Endodermal cell (in vitro differentiated cells): ENCODE measurements at regions not wholly inside any gene's neighbourhood (a gene's known extent, or its start where the extent isn't known, plus 50 kb on each side); places are given as distances from the start of the nearest gene placed in this dataset.

Source experiments
- DNase-seq: peaks from one replicate; pipeline ENCODE4 v3.0.0-alpha.2; 2017
- H3K27ac ChIP-seq: 2 replicates; pipeline ENCODE4 v1.5.1; 2013; ENCODE audit warnings: mild to moderate bottlenecking, low read depth, low read length, moderate library complexity
- H3K27me3 ChIP-seq: 2 replicates; pipeline ENCODE4 v1.6.1; 2013; ENCODE audit warnings: mild to moderate bottlenecking, low read length, moderate library complexity; ENCODE audit not compliant: insufficient read depth, control insufficient read depth, poor library complexity, severe bottlenecking
- H3K36me3 ChIP-seq: 2 replicates; pipeline ENCODE4 v1.7.0; 2013; ENCODE audit warnings: mild to moderate bottlenecking, low read length, moderate library complexity; ENCODE audit not compliant: control insufficient read depth, insufficient read depth
- H3K4me1 ChIP-seq: one replicate; pipeline ENCODE4 v1.7.0; 2013; ENCODE audit warnings: low read length; ENCODE audit not compliant: control insufficient read depth, insufficient read depth
- H3K4me3 ChIP-seq: 2 replicates; pipeline ENCODE4 v1.5.1; 2013; ENCODE audit warnings: mild to moderate bottlenecking, low read length, moderate library complexity
- H3K9ac ChIP-seq: 2 replicates; pipeline ENCODE4 v1.6.1; 2013; ENCODE audit warnings: mild to moderate bottlenecking, low read length, moderate library complexity; ENCODE audit not compliant: poor library complexity, severe bottlenecking; ENCODE audit errors: extremely low read depth
- H3K9me3 ChIP-seq: 2 replicates; pipeline ENCODE4 v1.6.1; 2013; ENCODE audit warnings: mild to moderate bottlenecking, low read length, moderate library complexity; ENCODE audit not compliant: control insufficient read depth
- H3K27ac Mint-ChIP-seq: 2 replicates; pipeline ENCODE4 v1.8.0; 2020; ENCODE audit warnings: mixed read lengths
- H3K27me3 Mint-ChIP-seq: 2 replicates; pipeline ENCODE4 v1.8.0; 2021; ENCODE audit warnings: mild to moderate bottlenecking, mixed read lengths; ENCODE audit not compliant: insufficient read depth
- H3K36me3 Mint-ChIP-seq: 2 replicates; pipeline ENCODE4 v1.8.0; 2020; ENCODE audit warnings: low read depth, mixed read lengths
- H3K4me1 Mint-ChIP-seq: 2 replicates; pipeline ENCODE4 v1.8.0; 2020; ENCODE audit warnings: mixed read lengths
- H3K4me3 Mint-ChIP-seq: 2 replicates; pipeline ENCODE4 v1.8.0; 2020; ENCODE audit warnings: mild to moderate bottlenecking, moderate library complexity, mixed read lengths
- H3K9me3 Mint-ChIP-seq: 2 replicates; pipeline ENCODE4 v1.8.0; 2020; ENCODE audit warnings: mild to moderate bottlenecking, mixed read lengths
- WGBS, 2 experiments: methylation state at CpG; one replicate each; pipeline versions ENCODE4 v1.1.5 to v1.1.7; 2013; ENCODE audit warnings: missing lambda C conversion rate in 2 of 2, mixed read lengths in 1 of 2; ENCODE audit not compliant: insufficient coverage in 1 of 2, insufficient read length in 1 of 2; 5-methylcytosine and 5-hydroxymethylcytosine counted together
- TF ChIP-seq, protein P1 (sequence below): fragments of 200-600 bp; sonication (generic); conservative IDR thresholded peaks from 2 replicates; pipeline ENCODE4 v1.5.0; 2021; ENCODE audit warnings: antibody characterized with exemption, mild to moderate bottlenecking

DNA sequence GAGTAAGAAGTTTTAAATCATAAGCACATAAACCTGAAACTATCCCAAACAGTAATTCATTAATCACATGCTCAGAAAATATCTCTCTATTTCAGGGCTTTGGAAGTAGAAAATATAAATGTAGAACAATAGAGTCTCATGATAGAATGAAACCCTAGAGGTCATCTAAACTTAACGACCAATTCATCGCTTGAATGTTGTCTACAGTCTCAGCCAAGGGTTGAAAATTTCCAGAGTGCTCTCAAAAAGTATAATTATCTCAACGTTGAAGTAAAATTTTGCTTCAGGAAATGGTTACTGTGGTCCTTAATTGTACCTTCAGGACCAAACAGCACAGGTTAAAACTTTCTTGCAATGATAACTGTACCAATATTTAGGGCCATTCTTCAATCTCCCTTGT lies 1053.6 kb upstream of the SEL1L start:
- Mint-ChIP-seq H3K27ac (no peak overlapping the region), H3K27me3 (peaks cover 7% of the 10 kb centered on the region), H3K4me1 (no peaks in the 10 kb centered on the region), H3K4me3 (no peak overlapping the region), H3K9me3 (no peaks in the 10 kb centered on the region), H3K36me3 (no peaks in the 10 kb centered on the region)
- TF ChIP-seq, protein P1, sequence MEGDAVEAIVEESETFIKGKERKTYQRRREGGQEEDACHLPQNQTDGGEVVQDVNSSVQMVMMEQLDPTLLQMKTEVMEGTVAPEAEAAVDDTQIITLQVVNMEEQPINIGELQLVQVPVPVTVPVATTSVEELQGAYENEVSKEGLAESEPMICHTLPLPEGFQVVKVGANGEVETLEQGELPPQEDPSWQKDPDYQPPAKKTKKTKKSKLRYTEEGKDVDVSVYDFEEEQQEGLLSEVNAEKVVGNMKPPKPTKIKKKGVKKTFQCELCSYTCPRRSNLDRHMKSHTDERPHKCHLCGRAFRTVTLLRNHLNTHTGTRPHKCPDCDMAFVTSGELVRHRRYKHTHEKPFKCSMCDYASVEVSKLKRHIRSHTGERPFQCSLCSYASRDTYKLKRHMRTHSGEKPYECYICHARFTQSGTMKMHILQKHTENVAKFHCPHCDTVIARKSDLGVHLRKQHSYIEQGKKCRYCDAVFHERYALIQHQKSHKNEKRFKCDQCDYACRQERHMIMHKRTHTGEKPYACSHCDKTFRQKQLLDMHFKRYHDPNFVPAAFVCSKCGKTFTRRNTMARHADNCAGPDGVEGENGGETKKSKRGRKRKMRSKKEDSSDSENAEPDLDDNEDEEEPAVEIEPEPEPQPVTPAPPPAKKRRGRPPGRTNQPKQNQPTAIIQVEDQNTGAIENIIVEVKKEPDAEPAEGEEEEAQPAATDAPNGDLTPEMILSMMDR = no peak
- no peak for DNase-seq
- Histone ChIP-seq H3K27ac (no peak overlapping the region), H3K9ac (no peak overlapping the region), H3K4me1 (no peaks in the 10 kb centered on the region), H3K4me3 (no peak overlapping the region), H3K9me3 (no peaks in the 10 kb centered on the region), H3K27me3 (no peaks in the 10 kb centered on the region), H3K36me3 (no peaks in the 10 kb centered on the region)
- WGBS, 2 experiments = 93 to 100% methylated on average over 3 of the region's 3 CpGs

DNA sequence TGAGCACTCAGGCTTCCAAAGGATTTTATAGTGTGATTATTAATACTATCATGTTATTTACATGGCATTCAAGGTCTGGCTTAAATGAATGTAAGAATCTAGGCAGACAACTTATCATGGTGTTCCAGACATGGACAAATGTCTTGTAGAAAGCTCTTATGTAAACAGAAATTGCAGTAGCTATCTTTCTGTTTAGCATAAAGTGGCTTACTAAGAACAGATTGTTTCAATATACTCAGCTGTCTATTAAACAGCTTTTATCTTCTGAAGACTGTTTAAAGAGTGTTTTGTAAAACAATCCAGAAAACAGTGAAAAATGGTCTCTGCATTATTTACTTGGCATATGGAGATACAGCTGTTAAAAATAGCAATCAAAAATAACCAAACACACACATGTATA lies 1061.8 kb upstream of the SEL1L start:
- peaks cover 3% of the 10 kb centered on the region for H3K27me3 Mint-ChIP-seq
- H3K36me3 ChIP-seq = no peaks in the 10 kb centered on the region
- no peaks in the 10 kb centered on the region for H3K36me3 Mint-ChIP-seq
- H3K4me1 ChIP-seq = no peaks in the 10 kb centered on the region
- H3K9me3 Mint-ChIP-seq = peaks cover 3% of the 10 kb centered on the region
- H3K27ac Mint-ChIP-seq = no peak overlapping the region
- H3K9me3 ChIP-seq = no peaks in the 10 kb centered on the region
- no peak overlapping the region for H3K4me3 ChIP-seq
- TF ChIP-seq, protein P1 = no peak
- no peaks in the 10 kb centered on the region for H3K27me3 ChIP-seq
- no peaks in the 10 kb centered on the region for H3K4me1 Mint-ChIP-seq
- H3K9ac ChIP-seq = no peak overlapping the region
- no peak overlapping the region for H3K4me3 Mint-ChIP-seq
- no peak overlapping the region for H3K27ac ChIP-seq
- no peak for DNase-seq

GRCh38 chr14:82602794-82603193 lies 1069.1 kb upstream of the SEL1L start:
- no CpG with 5 or more reads among the region's 1 CpG for WGBS, 2 experiments

More at GRCh38 chr14:82602794-82603193, 1069.1 kb upstream of the SEL1L start:
- Histone ChIP-seq H3K9me3 (no peaks in the 10 kb centered on the region), H3K4me3 (no peak overlapping the region), H3K4me1 (no peaks in the 10 kb centered on the region), H3K27ac (no peak overlapping the region), H3K9ac (no peak overlapping the region), H3K36me3 (no peaks in the 10 kb centered on the region), H3K27me3 (no peaks in the 10 kb centered on the region)
- Mint-ChIP-seq H3K36me3 (no peaks in the 10 kb centered on the region), H3K4me3 (no peak overlapping the region), H3K9me3 (peaks cover 3% of the 10 kb centered on the region), H3K4me1 (no peaks in the 10 kb centered on the region), H3K27ac (no peak overlapping the region), H3K27me3 (no peaks in the 10 kb centered on the region)
- TF ChIP-seq, protein P1 = no peak
- DNase-seq = no peak
